Keratinocyte (primary cell): ENCODE measurements at regions not wholly inside any gene's neighbourhood (a gene's known extent, or its start where the extent isn't known, plus 50 kb on each side); places are given as distances from the start of the nearest gene placed in this dataset.

Experiments
- DNase-seq: peaks from one replicate; pipeline ENCODE4 v3.0.0-alpha.2; 2011; ENCODE audit warnings: low read depth, missing footprints, low spot score
- FAIRE-seq: peaks from 2 replicates; lab custom pipeline; 2011; peaks lifted over from hg19 to GRCh38; lab: Jason Lieb, UNC
- H2AFZ ChIP-seq: 2 replicates; pipeline ENCODE4 v1.6.0; 2012; ENCODE audit warnings: low read length, control low read depth, inconsistent platforms; ENCODE audit not compliant: control insufficient read depth
- H3K27ac ChIP-seq: 2 replicates; pipeline ENCODE4 v1.5.1; 2011; ENCODE audit warnings: low read length; ENCODE audit not compliant: control insufficient read depth, insufficient read depth
- H3K27me3 ChIP-seq: 3 replicates; pipeline ENCODE4 v1.6.0; 2011; ENCODE audit warnings: low read length; ENCODE audit not compliant: control insufficient read depth, insufficient read depth; ENCODE audit errors: extremely low read depth
- H3K36me3 ChIP-seq, 2 experiments: 2 replicates in 1 of 2; 3 replicates in 1 of 2; pipeline ENCODE4 v1.5.1; 2011; ENCODE audit warnings: low read length in 2 of 2, mild to moderate bottlenecking in 1 of 2; ENCODE audit not compliant: control insufficient read depth in 2 of 2, insufficient read depth in 2 of 2; ENCODE audit errors: extremely low read depth in 1 of 2
- H3K4me1 ChIP-seq: 3 replicates; pipeline ENCODE4 v1.5.1; 2011; ENCODE audit warnings: low read length; ENCODE audit not compliant: control insufficient read depth, insufficient read depth; ENCODE audit errors: extremely low read depth
- H3K4me2 ChIP-seq: 3 replicates; pipeline ENCODE4 v1.6.0; 2011; ENCODE audit warnings: low read depth, low read length; ENCODE audit not compliant: control insufficient read depth, insufficient read depth; ENCODE audit errors: extremely low read depth
- H3K4me3 ChIP-seq, 3 experiments: fragments of 200-600 bp in 1 of 3; sonication (generic) in 1 of 3; 2 replicates in 2 of 3; 3 replicates in 1 of 3; pipeline ENCODE4 v1.5.1; 2011 to 2016; ENCODE audit warnings: low read length in 3 of 3, mild to moderate bottlenecking in 3 of 3, control low read depth in 2 of 3, inconsistent platforms in 1 of 3, low read depth in 1 of 3, mixed read lengths in 1 of 3, mixed run types in 1 of 3, moderate library complexity in 1 of 3; ENCODE audit not compliant: control insufficient read depth in 2 of 3, insufficient read depth in 2 of 3; ENCODE audit errors: extremely low read depth in 1 of 3
- H3K79me2 ChIP-seq: 2 replicates; pipeline ENCODE4 v1.6.0; 2012; ENCODE audit warnings: low read length; ENCODE audit not compliant: control insufficient read depth, insufficient read depth
- H3K9ac ChIP-seq: 3 replicates; pipeline ENCODE4 v1.6.0; 2011; ENCODE audit warnings: low read length; ENCODE audit not compliant: control insufficient read depth, insufficient read depth; ENCODE audit errors: extremely low read depth
- H3K9me1 ChIP-seq: 3 replicates; pipeline ENCODE4 v1.6.0; 2011; ENCODE audit warnings: low read length; ENCODE audit not compliant: control insufficient read depth, insufficient read depth; ENCODE audit errors: extremely low read depth
- H3K9me3 ChIP-seq: 2 replicates; pipeline ENCODE4 v1.5.1; 2012; ENCODE audit warnings: low read depth, low read length; ENCODE audit not compliant: control insufficient read depth
- H4K20me1 ChIP-seq: 3 replicates; pipeline ENCODE4 v1.6.0; 2011; ENCODE audit warnings: low read length; ENCODE audit not compliant: control insufficient read depth, insufficient read depth; ENCODE audit errors: extremely low read depth
- CTCF ChIP-seq, 3 experiments: IDR thresholded peaks in 1 of 3; conservative IDR thresholded peaks in 1 of 3; optimal IDR thresholded peaks in 1 of 3; 2 replicates in 2 of 3; 3 replicates in 1 of 3; pipeline versions ENCODE3 to v1.5.1; 2011; ENCODE audit warnings: low read length in 3 of 3, mild to moderate bottlenecking in 3 of 3, moderate library complexity in 2 of 3, control low read depth in 1 of 3, inconsistent platforms in 1 of 3; ENCODE audit not compliant: insufficient read depth in 2 of 3; ENCODE audit errors: extremely low read depth in 1 of 3
- EZH2 ChIP-seq: IDR thresholded peaks from one replicate; pipeline ENCODE4 v1.6.1; 2012; ENCODE audit warnings: inconsistent platforms, mild to moderate bottlenecking, low read length, moderate library complexity
- dilution Hi-C: fragments of 300-500 bp; cut with MboI; formaldehyde crosslinking; loops from one replicate; pipeline ENCODE4 v1.7.0; 2020; ENCODE audit warnings: low sequenced_read_pairs; ENCODE audit not compliant: extremely low pct_ligation_motif_present

- no peaks in the 10 kb centered on the region for H3K36me3 ChIP-seq
- no peaks in the 10 kb centered on the region for H3K9me3 ChIP-seq
- dilution Hi-C loops: no loop called here
- FAIRE-seq (no peak), DNase-seq (no peak)
- H3K4me3 ChIP-seq: no peak overlapping the region
- no peaks in the 10 kb centered on the region for H4K20me1 ChIP-seq
- no peaks in the 10 kb centered on the region for H3K4me1 ChIP-seq
- no peaks in the 10 kb centered on the region for H3K9me1 ChIP-seq
- H2AFZ ChIP-seq: no peak overlapping the region
- no peak overlapping the region for H3K4me2 ChIP-seq
- H3K9ac ChIP-seq: no peak overlapping the region
- H3K79me2 ChIP-seq: no peaks in the 10 kb centered on the region
- no peak overlapping the region for H3K27ac ChIP-seq
- no peaks in the 10 kb centered on the region for H3K27me3 ChIP-seq
- TF ChIP-seq EZH2 (no peak), CTCF (optimal IDR thresholded peaks at IDR 0.05 in 1 of 3, IDR thresholded peaks at IDR 0.05 in 1 of 3, conservative IDR thresholded peaks at IDR 0.05 in 1 of 3; ENCODE audit: extremely low read depth in 1 of 3, insufficient read depth in 2 of 3, low read length in 3 of 3) (no peak)
Measured at GRCh38 chrX:118211891-118212816, 95.5 kb upstream of the KLHL13 start.

- Histone ChIP-seq H4K20me1 (no peaks in the 10 kb centered on the region), H3K27ac (no peak overlapping the region), H3K4me2 (no peak overlapping the region), H3K79me2 (no peaks in the 10 kb centered on the region), H3K36me3 (no peaks in the 10 kb centered on the region), H3K9ac (no peak overlapping the region), H2AFZ (no peak overlapping the region), H3K9me1 (no peaks in the 10 kb centered on the region), H3K27me3 (no peaks in the 10 kb centered on the region), H3K4me3 (no peak overlapping the region), H3K4me1 (no peaks in the 10 kb centered on the region), H3K9me3 (no peaks in the 10 kb centered on the region)
- TF ChIP-seq EZH2: no peak
- TF ChIP-seq CTCF (optimal IDR thresholded peaks at IDR 0.05 in 1 of 3, IDR thresholded peaks at IDR 0.05 in 1 of 3, conservative IDR thresholded peaks at IDR 0.05 in 1 of 3; ENCODE audit: extremely low read depth in 1 of 3, insufficient read depth in 2 of 3, low read length in 3 of 3): no peak
- dilution Hi-C loops: no loop called here
- DNase-seq: no peak
- no peak for FAIRE-seq
Measured at GRCh38 chrX:118212817-118213183, 96.2 kb upstream of the KLHL13 start.
